AG08396 (cell line): ENCODE measurements at regions not wholly inside any gene's neighbourhood (a gene's known extent, or its start where the extent isn't known, plus 50 kb on each side); places are given as distances from the start of the nearest gene placed in this dataset.
"Not testable (repeated sequence)": the region's sequence is repeated elsewhere in the genome, so short reads cannot be mapped to it uniquely, and the experiment has no call there.

ENCODE experiments used
- DNase-seq: peaks from one replicate; pipeline ENCODE4 v3.0.0; 2012; ENCODE audit warnings: low spot score, mixed read lengths

DNA sequence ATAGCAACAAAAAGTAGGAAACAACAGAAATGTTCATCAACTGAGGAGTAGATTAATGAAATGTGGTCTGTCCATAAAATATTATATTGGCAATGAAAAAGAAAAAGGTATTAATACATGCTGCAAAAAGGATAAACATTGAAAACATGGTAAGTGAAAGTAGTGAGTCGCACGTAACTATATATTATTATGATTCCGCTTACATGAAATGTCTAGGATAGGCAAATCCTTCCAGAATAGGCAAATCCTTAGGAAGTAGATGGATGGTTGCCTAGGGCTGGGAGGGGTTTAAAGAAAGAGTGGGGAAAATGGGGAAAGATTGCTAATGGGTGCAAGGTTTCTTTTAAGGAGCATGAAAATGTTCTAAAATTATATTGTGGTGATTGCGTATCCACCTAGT is 198.1 kb upstream of the WSB1 start:
- not testable (repeated sequence) for DNase-seq

GRCh38 chr17:27099266-27099665 is 194.6 kb upstream of the WSB1 start:
- not testable (repeated sequence) for DNase-seq

DNA sequence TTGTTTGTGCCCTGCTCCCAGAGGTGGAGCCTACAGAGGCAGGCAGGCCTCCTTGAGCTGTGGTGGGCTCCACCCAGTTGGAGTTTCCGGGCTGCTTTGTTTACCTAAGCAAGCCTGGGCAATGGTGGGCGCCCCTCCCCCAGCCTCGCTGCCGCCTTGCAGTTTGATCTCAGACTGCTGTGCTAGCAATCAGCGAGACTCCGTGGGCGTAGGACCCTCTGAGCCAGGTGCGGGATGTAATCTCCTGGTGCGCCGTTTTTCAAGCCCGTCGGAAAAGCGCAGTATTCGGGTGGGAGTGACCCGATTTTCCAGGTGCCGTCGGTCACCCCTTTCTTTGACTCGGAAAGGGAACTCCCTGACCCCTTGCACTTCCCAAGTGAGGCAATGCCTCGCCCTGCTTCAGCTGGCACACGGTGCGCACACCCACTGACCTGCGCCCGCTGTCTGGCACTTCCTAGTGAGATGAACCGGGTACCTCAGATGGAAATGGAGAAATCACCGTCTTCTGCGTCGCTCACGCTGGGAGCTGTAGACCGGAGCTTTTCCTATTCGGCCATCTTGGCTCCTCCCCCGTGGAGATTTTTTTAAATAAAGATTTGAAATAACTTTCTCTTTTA is 189.2 kb upstream of the WSB1 start:
- not testable (repeated sequence) for DNase-seq

DNA sequence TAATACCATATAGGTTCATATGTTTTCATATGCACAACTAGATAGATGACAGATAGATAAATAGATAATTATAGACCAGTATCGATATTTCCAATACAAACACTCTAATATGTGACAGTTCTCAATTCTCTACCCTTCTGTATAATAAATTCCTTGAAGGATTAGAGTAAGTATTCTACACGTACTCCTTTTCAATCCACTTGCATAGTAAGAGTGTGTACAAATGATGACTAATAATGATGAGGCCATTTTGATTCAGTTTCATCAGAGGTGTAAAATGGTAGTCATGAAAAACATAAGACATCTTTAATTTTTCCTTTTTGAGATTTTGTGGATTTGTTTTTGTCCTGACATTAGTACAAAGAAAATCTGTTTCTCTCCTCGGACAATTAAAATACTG is 188.3 kb upstream of the WSB1 start:
- no peak for DNase-seq

DNA sequence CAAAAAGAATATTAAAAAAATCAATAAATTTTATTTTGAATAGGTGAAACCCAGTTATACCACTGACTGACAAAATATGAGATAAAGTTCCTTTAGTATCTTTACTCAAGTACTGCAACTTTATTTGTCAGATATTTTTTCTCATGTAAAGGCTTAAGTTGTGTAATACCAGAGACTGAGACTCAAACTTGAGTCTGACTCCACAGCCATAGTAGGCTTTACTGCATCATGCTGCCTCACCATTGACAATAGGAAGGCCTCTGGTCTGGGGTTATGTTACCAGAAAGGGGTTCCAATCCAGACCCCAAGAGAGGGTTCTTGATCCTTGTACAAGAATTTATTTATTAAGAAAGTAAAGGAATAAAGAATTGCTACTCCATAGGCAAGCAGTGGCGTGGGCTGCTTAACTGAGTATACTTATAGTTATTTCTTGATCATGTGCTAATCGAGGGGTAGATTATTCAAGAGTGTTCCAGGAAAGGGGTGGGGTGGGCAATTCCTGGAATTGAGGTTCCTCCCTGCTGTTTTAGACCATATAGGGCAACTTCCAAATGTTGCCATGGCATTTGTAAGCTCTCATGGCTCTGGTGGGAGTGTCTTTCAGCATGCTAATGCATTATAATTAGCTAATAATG is 187.4 kb upstream of the WSB1 start:
- DNase-seq = no peak

DNA sequence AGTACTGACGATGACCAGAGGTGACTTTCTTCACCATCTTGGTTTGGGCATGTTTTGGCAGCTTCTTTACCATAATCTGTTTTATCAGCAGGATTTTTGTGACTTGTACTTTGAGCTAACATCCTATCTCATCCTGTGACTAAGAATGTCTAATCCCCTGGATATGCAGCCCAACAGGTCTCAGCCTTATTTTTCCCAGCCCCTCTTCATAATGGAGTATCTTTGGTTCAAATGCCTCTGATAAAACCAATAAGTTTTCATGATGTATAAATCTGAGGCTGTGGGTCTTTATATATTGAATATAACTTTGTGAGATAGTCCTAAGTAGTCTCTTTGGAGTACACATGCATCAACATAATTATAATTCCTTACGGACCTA is 186.9 kb upstream of the WSB1 start:
- no peak for DNase-seq

DNA sequence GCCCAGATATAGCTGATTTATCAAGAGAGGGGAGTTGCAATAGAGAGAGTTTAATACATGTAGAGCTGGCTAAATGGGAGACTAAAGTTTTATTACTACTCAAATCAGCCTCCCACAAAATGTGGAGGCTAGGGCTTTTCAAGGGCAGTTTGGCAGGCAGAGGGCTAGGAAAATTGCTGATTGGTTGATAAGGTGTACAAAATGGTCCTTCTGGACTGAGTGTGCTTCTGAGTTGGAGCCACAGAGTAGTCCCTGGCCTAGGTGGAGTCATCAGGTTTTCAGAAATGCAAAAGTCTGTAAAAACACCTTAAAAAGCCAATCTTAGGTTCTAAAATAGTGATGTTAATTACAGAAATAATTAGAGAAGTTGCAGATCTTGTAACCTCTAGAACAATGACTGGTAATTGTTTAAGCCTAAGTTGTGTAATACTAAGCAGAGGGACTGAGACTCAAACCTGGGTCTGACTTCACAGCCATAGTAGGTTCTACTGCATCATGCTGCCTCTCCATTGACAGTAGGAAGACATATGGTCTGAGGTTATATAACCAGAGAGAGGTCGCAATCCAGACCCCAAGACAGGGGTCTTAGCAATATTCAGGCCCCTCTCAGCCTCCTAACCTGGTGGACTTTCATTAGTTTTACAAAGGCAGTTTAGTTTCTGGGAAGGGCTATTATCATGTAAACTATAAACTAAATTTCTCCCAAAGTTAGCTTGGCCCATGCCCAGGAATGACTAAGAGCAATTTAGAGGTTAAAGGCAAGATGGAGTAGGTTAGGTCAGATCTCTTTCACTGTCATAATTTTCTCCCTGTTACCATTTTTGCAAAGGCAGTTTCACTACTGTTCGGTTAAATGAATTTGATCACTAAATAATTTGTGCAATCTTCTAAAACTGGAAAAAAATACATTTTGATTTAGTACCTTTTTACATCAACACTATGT is 186.3 kb upstream of the WSB1 start:
- not testable (repeated sequence) for DNase-seq

- no peak for DNase-seq
Measured at GRCh38 chr17:27109346-27109745, 184.6 kb upstream of the WSB1 start.

GRCh38 chr17:27153005-27153404 is 140.9 kb upstream of the WSB1 start:
- DNase-seq = no peak

GRCh38 chr17:27155866-27156265 is 138.0 kb upstream of the WSB1 start:
- DNase-seq = no peak

DNA sequence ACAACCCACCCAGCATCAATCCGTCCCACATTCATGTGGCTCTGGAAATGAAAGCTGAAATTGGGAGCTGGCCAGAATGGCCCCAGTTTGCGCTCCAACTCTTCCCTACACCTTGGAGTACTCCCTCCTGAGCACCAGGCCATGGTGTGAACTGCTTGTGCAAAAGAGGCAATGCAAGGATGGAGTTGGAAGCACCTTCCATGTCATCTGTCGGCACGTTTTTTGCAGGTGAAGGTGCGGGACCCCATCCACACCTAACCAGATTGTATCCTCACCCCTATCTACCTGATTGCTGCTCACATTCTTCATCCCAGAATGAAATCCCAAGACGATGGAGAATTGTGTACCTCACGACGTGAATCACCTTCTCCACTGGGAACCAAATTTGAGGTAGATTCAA is 136.6 kb upstream of the WSB1 start:
- no peak for DNase-seq

- DNase-seq = no peak
Measured at GRCh38 chr17:27157898-27158297, 136.0 kb upstream of the WSB1 start.

- DNase-seq = no peak
Measured at GRCh38 chr17:27158382-27158781, 135.5 kb upstream of the WSB1 start.

DNA sequence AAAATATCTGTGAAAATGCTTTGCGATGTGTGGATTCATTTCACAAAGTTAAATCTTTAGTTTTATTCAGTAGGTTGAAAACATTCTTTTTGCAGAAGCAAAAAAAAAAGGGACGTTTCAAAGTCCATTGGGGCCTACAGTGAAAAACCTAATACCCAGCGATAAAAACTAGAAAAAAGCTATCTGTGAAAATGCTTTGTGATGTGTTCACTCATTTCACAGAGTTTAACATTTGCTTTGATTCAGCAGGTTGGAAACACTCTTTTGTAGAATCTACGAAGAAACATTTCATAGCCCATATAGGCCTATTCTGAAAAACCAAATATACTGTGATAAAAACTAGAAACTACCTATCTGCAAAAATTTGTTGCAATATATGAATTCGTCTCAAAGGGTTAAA is 113.6 kb upstream of the WSB1 start:
- DNase-seq = no peak

- DNase-seq = not testable (repeated sequence)
Measured at GRCh38 chr17:27181379-27181925, 112.5 kb upstream of the WSB1 start.

DNA sequence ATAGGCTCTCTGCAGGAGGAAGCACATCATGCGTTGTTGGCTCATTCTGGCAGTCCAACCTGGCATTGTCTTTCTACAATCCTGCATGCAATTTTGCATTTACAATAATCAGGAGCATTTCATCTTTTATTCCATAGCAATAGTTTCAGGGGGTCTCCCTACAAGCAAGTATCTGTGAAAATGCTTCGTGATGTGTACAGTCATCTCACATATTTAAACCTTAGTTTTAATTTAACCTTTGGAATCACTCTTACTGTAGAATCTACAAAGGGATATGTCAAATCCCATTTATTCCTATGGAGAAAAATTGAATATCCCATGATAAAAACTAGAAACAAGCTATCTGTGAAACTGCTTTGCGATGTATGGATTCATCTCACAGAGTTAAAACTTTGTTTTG is 112.0 kb upstream of the WSB1 start:
- no peak for DNase-seq

DNA sequence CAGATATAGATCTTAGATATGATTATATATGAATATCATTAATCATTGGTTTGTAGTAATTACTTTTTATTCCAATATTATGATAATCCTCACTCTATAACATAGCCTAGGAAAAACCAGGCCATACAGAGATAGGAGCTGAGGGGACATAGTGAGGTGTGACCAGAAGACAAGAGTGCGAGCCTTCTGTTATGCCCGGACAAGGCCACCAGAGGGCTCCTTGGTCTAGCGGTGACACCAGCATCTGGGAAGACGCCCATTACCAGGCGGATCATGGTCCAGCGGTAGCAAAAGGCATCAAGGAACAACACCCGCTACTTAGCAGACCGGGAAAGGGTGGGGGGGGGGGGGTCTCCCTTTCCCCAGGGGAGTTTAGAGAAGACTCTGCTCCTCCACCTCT is 96.4 kb upstream of the WSB1 start:
- not testable (repeated sequence) for DNase-seq

DNA sequence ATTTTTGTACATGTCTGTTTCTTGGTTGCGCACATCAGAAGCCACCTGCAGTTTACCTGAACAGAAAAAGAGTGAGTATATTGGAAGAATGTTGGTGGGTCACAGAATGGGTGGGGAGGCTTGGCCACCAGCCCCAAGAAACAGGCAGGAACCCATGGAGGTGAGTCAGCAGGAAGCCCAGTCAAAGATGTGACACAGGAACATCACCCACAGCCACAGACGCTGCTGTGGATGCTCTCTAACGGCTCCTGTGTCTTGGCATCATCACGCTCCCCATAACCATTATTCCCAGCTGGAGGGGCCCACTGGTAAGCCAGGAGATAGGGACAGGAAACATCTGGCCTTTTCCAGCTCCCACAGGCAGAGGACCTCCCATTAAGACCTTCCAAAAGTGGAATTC is 94.0 kb upstream of the WSB1 start:
- no peak for DNase-seq

DNA sequence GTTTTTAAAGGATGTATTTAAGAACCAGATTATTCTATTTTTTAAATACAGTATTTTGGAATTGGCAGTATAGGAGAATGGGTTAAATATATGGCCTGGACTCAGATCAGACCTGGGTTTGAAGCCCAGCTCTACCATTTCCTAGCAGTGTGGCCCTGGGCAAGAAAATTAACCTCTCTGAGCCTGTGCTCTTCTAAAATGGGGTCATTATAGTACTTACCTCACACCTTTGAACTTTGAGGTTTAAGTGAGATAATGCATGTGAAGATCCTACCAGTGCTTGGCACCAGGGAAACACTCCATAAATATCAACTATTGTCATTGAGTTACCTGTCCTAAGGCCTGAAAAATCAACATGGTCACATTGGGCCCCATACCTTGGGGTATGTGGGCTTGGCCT is 93.4 kb upstream of the WSB1 start:
- DNase-seq = no peak

DNA sequence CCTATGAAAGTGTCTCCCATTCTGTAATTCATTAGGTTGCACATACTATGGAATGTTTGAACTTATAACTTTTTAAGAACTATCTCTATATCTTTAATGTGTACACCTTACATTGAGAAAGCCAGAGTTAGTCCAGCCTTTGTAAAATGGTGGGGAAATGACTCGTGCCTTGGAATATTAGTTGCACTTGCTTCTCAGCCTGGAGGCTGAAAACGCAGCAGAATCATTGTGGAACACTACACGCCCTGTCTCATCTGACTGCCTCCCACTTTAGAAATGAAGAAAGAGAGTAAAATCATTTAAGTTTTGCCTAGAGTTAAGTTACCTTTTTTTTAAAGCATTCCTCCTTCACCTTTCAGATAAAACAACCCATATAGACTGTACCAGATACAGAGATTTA is 90.7 kb upstream of the WSB1 start:
- DNase-seq = no peak

GRCh38 chr17:27206447-27206846 is 87.5 kb upstream of the WSB1 start:
- DNase-seq = no peak

DNA sequence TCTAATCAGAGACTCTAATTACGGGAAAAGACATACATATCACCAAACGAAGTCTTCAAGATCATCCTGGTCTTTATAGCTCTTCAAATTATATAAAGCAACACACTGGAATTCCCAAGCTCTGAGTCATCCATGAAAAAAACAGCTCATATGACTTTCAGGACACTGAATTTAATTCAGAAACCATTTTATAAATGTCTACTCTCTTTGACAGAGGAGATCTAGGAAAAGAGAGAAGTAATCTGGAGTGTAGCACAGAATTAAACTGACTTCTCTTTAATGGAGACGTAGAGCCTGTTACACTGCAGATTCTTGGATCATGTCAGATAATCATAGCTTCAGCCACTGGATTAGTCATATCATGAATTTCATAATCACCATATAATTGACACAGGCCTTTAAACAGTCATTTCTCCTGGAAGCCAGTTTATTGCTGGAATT is 86.8 kb upstream of the WSB1 start:
- DNase-seq = peak; percentile 62

GRCh38 chr17:27208370-27208769 is 85.5 kb upstream of the WSB1 start:
- not testable (repeated sequence) for DNase-seq
